Stimulated activated CD4-positive, alpha-beta T cell treated with anti-CD3 and anti-CD28 coated beads, Interleukin-12 subunit alpha, Interleukin-12 subunit beta, amount 100 ng/mL, for 48 hours (primary cell): ENCODE measurements at regions not wholly inside any gene's neighbourhood (a gene's known extent, or its start where the extent isn't known, plus 50 kb on each side); places are given as distances from the start of the nearest gene placed in this dataset.
"Not testable (repeated sequence)": the region's sequence is repeated elsewhere in the genome, so short reads cannot be mapped to it uniquely, and the experiment has no call there.

Source experiments
- DNase-seq, 3 donors: peaks; one replicate each; pipeline ENCODE4 v3.0.0-alpha.2; 2020; ENCODE audit warnings: low read depth in 2 of 3, low spot score in 1 of 3

DNA sequence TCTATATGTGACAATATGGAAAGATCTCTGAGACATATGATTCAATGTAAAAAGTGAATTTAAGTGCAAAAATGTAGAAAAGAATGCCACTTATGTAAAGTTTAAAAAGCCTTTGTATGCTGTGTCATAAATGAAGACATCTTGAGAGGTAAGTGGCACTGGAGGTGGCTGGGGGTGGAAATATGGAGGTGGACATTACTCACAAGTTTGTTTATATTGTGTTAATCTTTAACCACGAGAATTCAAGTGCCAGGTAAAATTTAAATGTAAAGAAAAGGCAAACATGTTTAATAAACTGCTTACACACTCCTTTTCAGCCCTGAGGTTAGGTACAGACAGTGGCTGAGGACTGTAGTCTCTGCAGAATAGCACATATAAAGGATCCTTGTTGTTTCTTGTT is 235.1 kb downstream of the ABCC12 start:
- DNase-seq, result no peak

DNA sequence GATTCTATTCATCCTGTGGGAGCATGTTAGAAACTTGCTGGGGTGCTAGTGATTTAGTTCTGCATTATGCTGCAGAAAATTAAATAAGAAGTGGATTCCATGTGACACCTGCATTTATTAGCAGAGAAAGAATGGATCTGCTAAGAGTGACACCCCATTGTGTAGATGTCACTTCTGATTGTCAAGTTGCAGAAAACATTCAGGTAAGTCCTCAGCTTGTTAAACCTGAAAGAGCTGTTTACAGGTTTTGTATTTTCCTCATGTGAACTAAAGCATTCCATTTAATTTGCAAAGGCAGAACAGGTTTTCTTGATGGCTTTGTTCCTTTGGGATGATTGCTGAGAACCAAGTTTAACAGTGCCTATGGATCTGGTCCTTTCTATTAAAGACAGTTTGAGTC is 238.7 kb downstream of the ABCC12 start:
- no peak for DNase-seq

DNA sequence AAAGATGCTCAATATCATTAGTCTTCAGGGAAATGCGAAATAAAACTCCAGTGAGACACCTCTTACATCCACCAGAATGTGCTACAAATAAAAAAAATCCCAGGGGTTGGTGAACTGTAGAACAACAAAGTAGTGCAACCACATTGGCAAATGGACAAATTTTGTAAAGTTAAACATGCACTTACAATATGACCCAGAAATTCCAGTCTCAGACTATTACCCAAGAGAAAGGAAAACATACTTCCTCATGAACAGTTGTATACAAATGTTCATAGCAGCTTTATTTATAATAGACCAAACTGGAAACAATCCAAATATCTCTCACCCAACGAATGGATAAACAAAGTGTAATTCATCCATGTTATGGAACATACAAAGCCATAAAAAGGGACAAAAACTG is 239.5 kb downstream of the ABCC12 start:
- no peak for DNase-seq

- DNase-seq, result no peak
These were observed 248.7 kb downstream of the ABCC12 start for GRCh38 chr16:47907109-47907508.

DNA sequence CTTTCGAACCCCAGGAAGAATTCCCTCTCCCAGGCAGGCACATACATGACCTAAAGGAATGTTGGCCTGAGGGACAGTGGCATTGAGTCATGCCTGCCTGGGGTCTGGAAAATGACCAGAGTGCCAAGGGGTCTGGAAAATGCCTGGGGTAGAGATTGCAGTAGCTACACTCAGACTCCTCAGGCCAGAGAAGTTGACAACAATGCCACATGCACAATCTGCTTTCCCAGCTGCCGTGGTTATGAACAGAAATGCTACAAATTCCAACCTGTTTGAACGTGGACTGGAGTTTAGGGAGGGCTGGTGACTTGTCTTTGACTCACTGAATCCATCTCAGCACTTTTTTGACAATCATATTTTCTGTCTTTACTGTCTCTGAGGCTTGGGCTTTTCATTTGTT is 250.0 kb downstream of the ABCC12 start:
- DNase-seq, result no peak

- DNase-seq, result no peak
These were observed 251.1 kb downstream of the ABCC12 start for GRCh38 chr16:47904691-47905090.

DNA sequence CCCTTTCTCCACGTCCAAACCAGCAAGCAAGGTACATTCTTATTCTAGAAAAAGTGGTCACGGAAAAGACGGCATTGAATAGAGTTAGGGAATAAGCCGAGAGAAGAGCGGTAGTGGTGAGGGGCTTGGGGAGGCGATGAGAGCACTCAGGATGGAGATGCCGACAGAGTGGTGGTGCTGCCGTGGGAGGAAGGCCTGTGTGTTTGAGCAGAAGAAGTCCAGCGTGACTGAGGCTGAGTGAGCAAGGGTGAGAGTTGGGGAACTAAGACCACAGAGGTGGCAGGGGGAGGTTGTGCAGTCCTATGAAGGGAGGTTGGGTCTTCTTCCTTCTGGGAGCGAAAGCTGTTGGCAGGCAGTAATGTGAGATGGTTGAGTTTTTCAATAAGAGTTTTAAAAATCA is 252.3 kb downstream of the ABCC12 start:
- DNase-seq, result no peak

- not testable (repeated sequence) for DNase-seq
These were observed 258.7 kb downstream of the ABCC12 start for GRCh38 chr16:47897105-47897504.

- no peak for DNase-seq
These were observed 260.6 kb downstream of the ABCC12 start for GRCh38 chr16:47895146-47895545.

DNA sequence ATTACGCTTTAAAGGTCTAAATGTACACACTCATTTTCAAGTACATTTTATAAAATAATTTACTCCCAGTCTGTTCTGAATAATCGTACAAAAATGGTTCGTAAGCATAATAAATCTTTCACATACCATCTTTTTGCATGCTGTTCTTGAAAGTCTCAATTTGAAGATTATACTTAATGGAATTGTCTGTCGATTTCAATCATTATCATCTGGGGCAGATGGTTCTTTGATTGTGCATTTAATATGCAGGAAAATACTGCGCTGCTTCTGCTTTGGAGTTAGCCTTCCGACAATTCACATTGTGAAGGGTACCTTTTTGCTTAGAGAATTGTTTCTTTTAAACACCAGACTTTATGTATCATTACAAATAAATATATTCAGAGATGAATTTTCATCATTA is 262.8 kb downstream of the ABCC12 start:
- no peak for DNase-seq

- no peak for DNase-seq
These were observed 267.1 kb downstream of the ABCC12 start for GRCh38 chr16:47888734-47889133.

DNA sequence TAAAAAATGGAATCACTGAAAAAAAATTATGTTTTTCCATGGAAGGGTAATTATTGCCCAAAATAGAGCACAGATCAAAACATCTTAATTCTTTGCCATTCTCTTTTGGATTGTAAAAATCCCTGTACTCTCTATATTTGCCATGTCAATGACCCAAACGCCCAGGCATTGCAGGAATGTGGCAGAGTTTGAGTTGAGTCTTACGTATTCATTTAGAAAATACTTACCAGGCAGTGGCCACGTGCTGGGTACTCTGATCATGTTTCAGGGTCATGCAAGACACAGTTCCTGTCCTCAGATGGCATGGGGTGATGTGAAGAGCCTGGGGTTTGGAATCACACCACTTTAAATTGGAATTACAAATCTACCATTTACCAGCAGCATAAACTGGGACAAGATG is 267.7 kb downstream of the ABCC12 start:
- no peak for DNase-seq

GRCh38 chr16:47887496-47887895 is 268.3 kb downstream of the ABCC12 start:
- DNase-seq, result no peak

GRCh38 chr16:47886631-47887415 is 269.0 kb downstream of the ABCC12 start:
- no peak for DNase-seq

DNA sequence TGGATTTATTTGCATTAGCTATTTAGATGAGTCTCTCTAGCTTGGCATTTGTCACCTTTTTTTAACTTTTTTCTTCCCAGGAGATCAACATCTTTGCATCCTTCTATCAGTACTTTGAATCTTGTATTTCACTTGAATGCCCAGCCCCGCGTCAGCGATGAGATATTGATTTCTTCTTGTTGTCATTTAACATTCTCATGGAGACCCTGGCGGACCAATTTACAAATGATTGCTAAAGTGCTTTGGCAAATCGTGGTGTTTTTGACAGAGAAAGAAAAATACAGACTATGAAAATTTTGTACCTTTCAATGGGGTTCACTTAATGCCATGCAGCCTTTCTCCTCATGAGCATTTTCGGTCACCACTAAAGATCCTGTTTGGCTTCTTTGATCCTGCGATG is 269.7 kb downstream of the ABCC12 start:
- no peak for DNase-seq

- no peak for DNase-seq
These were observed 270.3 kb downstream of the ABCC12 start for GRCh38 chr16:47885489-47885888.

DNA sequence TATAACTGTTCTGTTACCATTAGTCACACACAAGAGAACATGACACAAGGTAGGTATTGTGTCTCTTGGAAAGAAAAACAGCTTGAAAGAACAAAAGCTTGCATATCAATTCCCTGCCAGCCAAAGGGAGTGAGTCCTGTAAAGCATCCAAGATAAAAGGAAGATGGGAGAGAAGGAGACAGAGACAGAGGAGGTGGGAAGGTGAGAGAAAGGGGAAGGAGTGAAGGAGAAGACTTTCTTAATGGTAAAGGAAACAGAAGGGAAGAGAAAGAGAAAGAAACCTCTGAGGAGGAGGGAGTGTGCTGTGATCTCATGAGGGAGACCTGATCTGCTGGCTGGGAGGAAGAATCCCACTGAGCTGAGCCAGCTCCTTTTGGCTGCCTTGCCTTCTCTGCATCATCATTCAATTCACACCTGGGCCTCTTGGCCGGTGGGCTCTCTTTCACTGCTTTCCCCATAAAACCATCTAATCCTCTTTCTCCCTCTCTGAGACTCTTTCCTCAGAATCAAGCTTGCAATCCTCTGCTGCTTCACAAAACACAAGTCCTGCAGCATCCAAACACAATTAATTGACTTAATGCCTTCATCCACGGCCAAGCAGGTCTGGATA is 271.6 kb downstream of the ABCC12 start:
- no peak for DNase-seq

DNA sequence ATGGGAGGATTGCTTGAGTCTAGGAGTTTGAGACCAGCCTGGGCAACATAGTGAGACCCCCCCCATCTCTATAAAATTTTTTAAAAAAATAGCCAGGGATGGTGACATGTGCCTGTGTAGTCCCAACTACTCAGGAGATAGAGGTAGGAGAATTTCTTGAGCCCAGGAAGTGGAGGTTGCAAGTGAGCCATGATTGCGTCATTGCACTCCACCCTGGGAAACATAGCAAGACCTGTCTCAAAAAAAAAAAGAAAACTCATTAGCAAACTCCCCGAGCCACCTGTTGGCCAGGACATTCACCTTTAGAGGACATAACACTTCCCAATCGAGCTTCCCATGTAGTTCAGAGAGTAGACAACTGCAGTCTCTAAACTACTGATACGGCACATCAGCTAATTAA is 274.2 kb downstream of the ABCC12 start:
- DNase-seq, result no peak

DNA sequence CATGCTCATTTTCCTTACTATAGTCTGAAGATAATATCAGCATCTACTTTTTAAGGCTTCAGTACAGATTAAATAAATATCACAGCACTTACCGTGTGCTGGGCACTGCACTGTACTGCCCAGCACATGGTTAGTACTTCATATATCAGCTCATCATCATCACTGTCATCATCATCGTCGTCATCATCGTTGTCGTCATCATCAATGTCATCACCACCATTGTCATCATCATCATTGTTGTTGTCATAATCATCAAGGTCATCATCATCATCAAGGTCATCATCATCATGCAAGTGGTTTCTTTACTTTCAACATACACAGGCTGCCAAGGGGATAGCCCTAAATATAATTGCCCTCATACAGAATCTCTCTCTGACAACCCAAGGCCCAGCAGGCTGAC is 275.1 kb downstream of the ABCC12 start:
- DNase-seq, result no peak

DNA sequence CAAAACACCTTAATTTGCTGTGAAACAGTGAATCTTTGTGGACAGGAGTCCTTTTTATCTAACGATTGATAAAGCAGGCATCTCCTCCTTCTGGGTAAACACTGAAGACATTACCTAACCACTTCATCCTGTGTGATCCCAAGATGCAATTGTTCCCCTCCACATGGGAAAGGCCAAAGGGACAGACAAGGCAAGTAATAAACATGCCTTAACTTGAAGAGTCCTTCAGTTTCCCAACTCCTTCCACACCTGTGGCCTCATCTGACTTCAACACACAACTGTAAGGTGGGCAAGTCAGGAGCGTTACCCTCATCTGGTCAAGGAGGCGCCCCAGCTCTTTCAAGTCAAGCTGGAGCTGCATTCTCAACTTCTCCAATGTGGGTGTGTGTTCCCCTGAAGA is 278.6 kb downstream of the ABCC12 start:
- no peak for DNase-seq

DNA sequence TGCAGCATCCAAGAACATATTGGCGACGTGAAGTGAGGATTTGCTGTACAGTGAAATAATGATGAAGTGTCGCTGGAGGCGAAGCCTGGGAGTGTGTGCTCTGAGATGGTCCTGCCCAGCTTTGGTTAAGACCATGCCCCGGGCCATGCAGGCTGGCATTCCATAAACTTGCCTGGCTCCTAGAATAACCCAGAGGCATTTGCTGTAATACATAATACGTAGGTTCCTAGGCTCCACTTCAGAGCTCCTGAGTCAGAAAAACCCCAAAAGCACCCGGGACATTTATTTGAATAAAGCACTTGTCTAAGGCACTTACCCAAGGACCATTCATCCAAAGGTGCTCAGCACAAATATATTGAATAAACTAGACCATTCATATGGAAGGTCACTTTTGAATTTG is 279.3 kb downstream of the ABCC12 start:
- DNase-seq, result no peak

GRCh38 chr16:47873434-47873833 is 282.4 kb downstream of the ABCC12 start:
- DNase-seq, result no peak

GRCh38 chr16:47872225-47872624 is 283.6 kb downstream of the ABCC12 start:
- no peak for DNase-seq
